AG10803 (cell line): ENCODE measurements at regions not wholly inside any gene's neighbourhood (a gene's known extent, or its start where the extent isn't known, plus 50 kb on each side); places are given as distances from the start of the nearest gene placed in this dataset.

Experiments used
- DNase-seq: peaks from one replicate; pipeline ENCODE4 v3.0.0; 2010; ENCODE audit warnings: low read depth
- H3K4me3 ChIP-seq: 2 replicates; pipeline ENCODE4 v1.5.1; 2011; ENCODE audit warnings: mild to moderate bottlenecking, low read length, control low read depth
- CTCF ChIP-seq: conservative IDR thresholded peaks from 2 replicates; pipeline ENCODE4 v1.5.1; 2011; ENCODE audit warnings: mild to moderate bottlenecking, low read length, control low read depth, inconsistent platforms

- H3K4me3 ChIP-seq = no peak overlapping the region
- TF ChIP-seq CTCF = no peak
- DNase-seq = no peak
Observed at GRCh38 chr15:96959501-96959900, 629.0 kb downstream of the NR2F2 start.

GRCh38 chr15:96960711-96961480, 630.4 kb downstream of the NR2F2 start:
- TF ChIP-seq CTCF = no peak
- no peak for DNase-seq
- no peak overlapping the region for H3K4me3 ChIP-seq

GRCh38 chr15:96966554-96966953, 636.1 kb downstream of the NR2F2 start:
- no peak for TF ChIP-seq CTCF
- no peak overlapping the region for H3K4me3 ChIP-seq
- no peak for DNase-seq

- H3K4me3 ChIP-seq = no peak overlapping the region
- TF ChIP-seq CTCF = no peak
- no peak for DNase-seq
Observed at GRCh38 chr15:96969732-96970710, 639.5 kb downstream of the NR2F2 start.

GRCh38 chr15:96972201-96972600, 641.7 kb downstream of the NR2F2 start:
- H3K4me3 ChIP-seq = no peak overlapping the region
- TF ChIP-seq CTCF = no peak
- DNase-seq = no peak

- TF ChIP-seq CTCF = no peak
- no peak for DNase-seq
- no peak overlapping the region for H3K4me3 ChIP-seq
Observed at GRCh38 chr15:96974761-96975160, 644.3 kb downstream of the NR2F2 start.
